Hepatocyte (in vitro differentiated cells): ENCODE measurements at regions not wholly inside any gene's neighbourhood (a gene's known extent, or its start where the extent isn't known, plus 50 kb on each side); places are given as distances from the start of the nearest gene placed in this dataset.
A peak's percentile ranks its signal among the peaks of the same experiment; 100 is the strongest.

Experiments
- DNase-seq: peaks from one replicate; pipeline ENCODE4 v3.0.0-alpha.2; 2016; ENCODE audit warnings: low spot score
- H2AFZ ChIP-seq: fragments of 200-600 bp; sonication (generic); 2 replicates; pipeline ENCODE4 v1.6.0; 2016; ENCODE audit warnings: antibody characterized with exemption, mild to moderate bottlenecking
- H3K27ac ChIP-seq: fragments of 200-600 bp; sonication (generic); 2 replicates; pipeline ENCODE4 v1.5.1; 2016; ENCODE audit warnings: mild to moderate bottlenecking
- H3K27me3 ChIP-seq: fragments of 200-600 bp; sonication (generic); 2 replicates; pipeline ENCODE4 v1.6.1; 2016
- H3K36me3 ChIP-seq: fragments of 200-600 bp; sonication (generic); replicated peaks from 2 replicates; pipeline ENCODE4 v1.5.1; 2016; ENCODE audit warnings: low read depth; ENCODE audit not compliant: insufficient read depth
- H3K4me1 ChIP-seq: fragments of 200-600 bp; sonication (generic); 2 replicates; pipeline ENCODE4 v1.5.1; 2016; ENCODE audit warnings: mild to moderate bottlenecking, moderate library complexity; ENCODE audit not compliant: insufficient read depth
- H3K4me2 ChIP-seq: fragments of 200-600 bp; sonication (generic); 2 replicates; pipeline ENCODE4 v1.6.0; 2016
- H3K4me3 ChIP-seq: fragments of 200-600 bp; sonication (generic); 2 replicates; pipeline ENCODE4 v1.5.1; 2016; ENCODE audit warnings: mild to moderate bottlenecking
- H3K79me2 ChIP-seq: fragments of 200-600 bp; sonication (generic); 2 replicates; pipeline ENCODE4 v1.6.0; 2017; ENCODE audit warnings: mild to moderate bottlenecking
- H3K9me2 ChIP-seq: fragments of 200-600 bp; sonication (generic); replicated peaks from 2 replicates; pipeline ENCODE4 v1.6.0; 2017; ENCODE audit warnings: mild to moderate bottlenecking; ENCODE audit not compliant: insufficient read depth
- H3K9me3 ChIP-seq: fragments of 200-600 bp; sonication (generic); 2 replicates; pipeline ENCODE4 v1.5.1; 2016; ENCODE audit warnings: low read depth, mild to moderate bottlenecking
- H4K20me1 ChIP-seq: fragments of 200-600 bp; sonication (generic); 2 replicates; pipeline ENCODE4 v1.6.0; 2016; ENCODE audit warnings: mild to moderate bottlenecking; ENCODE audit not compliant: insufficient read depth, poor library complexity, severe bottlenecking
- CTCF ChIP-seq: fragments of 200-600 bp; sonication (generic); IDR thresholded peaks from 2 replicates; pipeline ENCODE4 v1.5.1; 2016; ENCODE audit warnings: antibody characterized with exemption, mild to moderate bottlenecking; ENCODE audit not compliant: poor library complexity
- EZH2 ChIP-seq: fragments of 200-600 bp; sonication (generic); IDR thresholded peaks from 2 replicates; pipeline ENCODE4 v1.6.1; 2016; ENCODE audit warnings: antibody characterized with exemption, mild to moderate bottlenecking, borderline replicate concordance
- EZH2phosphoT487 ChIP-seq: fragments of 200-600 bp; sonication (generic); IDR thresholded peaks from one replicate; pipeline ENCODE4 v1.6.1; 2018; ENCODE audit warnings: antibody characterized with exemption, mild to moderate bottlenecking, low read depth, moderate library complexity; ENCODE audit not compliant: unreplicated experiment, severe bottlenecking
- WGBS: methylation state at CpG from one replicate; pipeline ENCODE4 v1.1.6; 2016; ENCODE audit warnings: low lambda C conversion rate; ENCODE audit errors: missing lambda C conversion rate; 5-methylcytosine and 5-hydroxymethylcytosine counted together

GRCh38 chr6:153325661-153326060 lies 194.6 kb upstream of the RGS17 start:
- H3K4me2 ChIP-seq = no peak overlapping the region
- no peak overlapping the region for H3K4me3 ChIP-seq
- H3K27ac ChIP-seq = no peak overlapping the region
- no peaks in the 10 kb centered on the region for H3K36me3 ChIP-seq
- H3K9me2 ChIP-seq = no peaks in the 10 kb centered on the region
- no peak overlapping the region for H2AFZ ChIP-seq
- no peaks in the 10 kb centered on the region for H3K79me2 ChIP-seq
- no peak for TF ChIP-seq EZH2phosphoT487
- no peak for TF ChIP-seq CTCF
- TF ChIP-seq EZH2 = no peak
- H3K4me1 ChIP-seq = no peaks in the 10 kb centered on the region
- DNase-seq = no peak
- H4K20me1 ChIP-seq = no peaks in the 10 kb centered on the region
- no peaks in the 10 kb centered on the region for H3K9me3 ChIP-seq
- 90% methylated on average over 1 of the region's 1 CpG for WGBS
- no peaks in the 10 kb centered on the region for H3K27me3 ChIP-seq

GRCh38 chr6:153312634-153313033 lies 181.6 kb upstream of the RGS17 start:
- no peaks in the 10 kb centered on the region for H3K9me3 ChIP-seq

GRCh38 chr6:153309651-153310050 lies 178.6 kb upstream of the RGS17 start:
- WGBS = 56% methylated on average over 2 of the region's 2 CpGs
- Histone ChIP-seq H3K4me1 (no peaks in the 10 kb centered on the region), H3K27ac (no peak overlapping the region), H3K9me2 (no peaks in the 10 kb centered on the region), H3K4me3 (no peak overlapping the region), H3K27me3 (no peaks in the 10 kb centered on the region), H3K9me3 (no peaks in the 10 kb centered on the region), H3K36me3 (no peaks in the 10 kb centered on the region), H3K79me2 (no peaks in the 10 kb centered on the region), H3K4me2 (no peak overlapping the region), H4K20me1 (no peaks in the 10 kb centered on the region), H2AFZ (no peak overlapping the region)
- TF ChIP-seq EZH2phosphoT487 (no peak), EZH2 (no peak)
- no peak for DNase-seq

More at GRCh38 chr6:153312634-153313033, 181.6 kb upstream of the RGS17 start:
- 22% methylated on average over 3 of the region's 3 CpGs for WGBS
- H2AFZ ChIP-seq = no peak overlapping the region
- H3K4me3 ChIP-seq = no peak overlapping the region
- H3K4me2 ChIP-seq = no peak overlapping the region
- H3K9me2 ChIP-seq = no peaks in the 10 kb centered on the region
- H4K20me1 ChIP-seq = no peaks in the 10 kb centered on the region
- H3K27me3 ChIP-seq = no peaks in the 10 kb centered on the region
- DNase-seq = peak; percentile 52
- H3K36me3 ChIP-seq = no peaks in the 10 kb centered on the region
- no peaks in the 10 kb centered on the region for H3K79me2 ChIP-seq
- no peak overlapping the region for H3K27ac ChIP-seq
- H3K4me1 ChIP-seq = no peaks in the 10 kb centered on the region
- no peak for TF ChIP-seq EZH2phosphoT487
- TF ChIP-seq CTCF = peak; percentile 44
- TF ChIP-seq EZH2 = no peak

- Histone ChIP-seq H4K20me1 (no peaks in the 10 kb centered on the region), H3K4me2 (no peak overlapping the region)
- 84% methylated on average over 8 of the region's 8 CpGs for WGBS
Measured at GRCh38 chr6:153302133-153302532, 171.1 kb upstream of the RGS17 start.

More at GRCh38 chr6:153302133-153302532, 171.1 kb upstream of the RGS17 start:
- TF ChIP-seq EZH2 = no peak
- no peak for TF ChIP-seq EZH2phosphoT487
- no peak for TF ChIP-seq CTCF
- H3K9me2 ChIP-seq = no peaks in the 10 kb centered on the region
- no peaks in the 10 kb centered on the region for H3K9me3 ChIP-seq
- no peaks in the 10 kb centered on the region for H3K27me3 ChIP-seq
- H3K27ac ChIP-seq = no peak overlapping the region
- no peaks in the 10 kb centered on the region for H3K79me2 ChIP-seq
- H3K36me3 ChIP-seq = no peaks in the 10 kb centered on the region
- no peaks in the 10 kb centered on the region for H3K4me1 ChIP-seq
- DNase-seq = no peak
- H2AFZ ChIP-seq = no peak overlapping the region
- H3K4me3 ChIP-seq = no peak overlapping the region
